SK-N-MC (cell line): ENCODE measurements at regions not wholly inside any gene's neighbourhood (a gene's known extent, or its start where the extent isn't known, plus 50 kb on each side); places are given as distances from the start of the nearest gene placed in this dataset.
"Not testable (repeated sequence)": the region's sequence is repeated elsewhere in the genome, so short reads cannot be mapped to it uniquely, and the experiment has no call there.

Experiments used
- DNase-seq: peaks from one replicate; pipeline ENCODE4 v3.0.0-alpha.2; 2011; ENCODE audit warnings: low read depth, low spot score
- H3K27ac ChIP-seq: fragments of 200-600 bp; sonication (generic); 2 replicates; pipeline ENCODE4 v1.5.1; 2016; ENCODE audit warnings: mixed run types
- H3K36me3 ChIP-seq: fragments of 200-600 bp; sonication (generic); 2 replicates; pipeline ENCODE4 v1.6.1; 2017; ENCODE audit warnings: antibody characterized with exemption, low read length, mixed read lengths; ENCODE audit not compliant: insufficient read depth
- H3K4me3 ChIP-seq: fragments of 200-600 bp; sonication (generic); 2 replicates; pipeline ENCODE4 v1.5.1; 2016
- H3K9ac ChIP-seq: fragments of 200-600 bp; sonication (generic); 2 replicates; pipeline ENCODE4 v1.8.0; 2017; ENCODE audit warnings: mixed run types, mixed read lengths; ENCODE audit not compliant: insufficient read length
- H3K9me3 ChIP-seq: fragments of 200-600 bp; sonication (generic); 2 replicates; pipeline ENCODE4 v1.6.1; 2017; ENCODE audit warnings: low read depth, mild to moderate bottlenecking, antibody characterized with exemption, low read length, moderate library complexity, mixed read lengths
- EZH2 ChIP-seq: fragments of 200-600 bp; sonication (generic); IDR thresholded peaks from one replicate; pipeline ENCODE4 v1.6.1; 2017; ENCODE audit warnings: antibody characterized with exemption
- FOXP2 ChIP-seq: optimal IDR thresholded peaks from 2 replicates; pipeline ENCODE3; 2011; ENCODE audit warnings: mild to moderate bottlenecking, moderate library complexity; ENCODE audit not compliant: insufficient read depth; ENCODE audit errors: extremely low read length, control extremely low read depth
- POLR2AphosphoS5 ChIP-seq: IDR thresholded peaks from 2 replicates; pipeline ENCODE4 v1.6.1; 2012; ENCODE audit warnings: mild to moderate bottlenecking, low read depth, low read length, borderline replicate concordance

DNA sequence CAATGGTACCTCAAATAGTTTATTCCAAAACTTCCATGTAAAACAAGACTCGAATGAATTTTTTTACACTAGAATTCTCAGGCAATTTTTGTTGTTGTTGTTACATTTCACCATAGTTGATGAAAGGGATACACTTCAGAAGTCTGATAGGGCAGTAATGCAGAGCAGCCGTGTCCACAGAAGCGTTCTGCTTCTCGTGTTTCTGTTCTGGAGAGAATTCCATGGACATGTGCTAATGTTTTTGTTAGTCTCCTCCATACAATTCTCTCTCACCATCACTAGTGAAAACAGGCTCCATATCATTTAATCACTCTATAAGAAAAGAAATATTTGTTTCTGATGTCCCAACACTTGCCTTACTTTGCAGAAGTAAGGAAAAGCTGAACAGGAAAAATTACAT lies 606.1 kb downstream of the SLC16A7 start:
- no peaks in the 10 kb centered on the region for H3K36me3 ChIP-seq
- no peak overlapping the region for H3K27ac ChIP-seq
- no peak overlapping the region for H3K4me3 ChIP-seq
- H3K9ac ChIP-seq: no peak overlapping the region
- TF ChIP-seq POLR2AphosphoS5: no peak
- H3K9me3 ChIP-seq: no peaks in the 10 kb centered on the region
- no peak for DNase-seq

DNA sequence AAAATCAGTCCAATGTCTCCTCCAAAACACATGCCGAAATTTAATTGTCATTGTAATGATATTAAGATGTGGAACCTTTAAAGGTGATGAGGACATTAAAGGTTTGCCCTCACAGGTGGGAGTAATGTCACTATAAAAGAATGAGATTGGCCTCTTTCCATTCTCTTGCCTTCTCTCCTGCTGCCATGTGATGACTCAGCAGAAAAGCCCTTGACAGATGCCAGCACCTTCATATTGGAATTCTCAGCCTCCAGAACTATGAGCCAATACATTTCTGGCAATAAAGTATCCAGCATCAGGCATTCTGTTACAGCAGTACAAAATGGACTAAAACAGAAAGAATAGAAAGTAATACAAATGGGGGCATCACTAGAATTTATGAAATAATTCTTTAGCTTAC lies 609.7 kb downstream of the SLC16A7 start:
- TF ChIP-seq EZH2: no peak
- no peak for TF ChIP-seq FOXP2
- TF ChIP-seq POLR2AphosphoS5: no peak
- no peak overlapping the region for H3K9ac ChIP-seq
- no peaks in the 10 kb centered on the region for H3K9me3 ChIP-seq
- H3K4me3 ChIP-seq: no peak overlapping the region
- no peak for DNase-seq
- H3K27ac ChIP-seq: no peak overlapping the region
- H3K36me3 ChIP-seq: no peaks in the 10 kb centered on the region

DNA sequence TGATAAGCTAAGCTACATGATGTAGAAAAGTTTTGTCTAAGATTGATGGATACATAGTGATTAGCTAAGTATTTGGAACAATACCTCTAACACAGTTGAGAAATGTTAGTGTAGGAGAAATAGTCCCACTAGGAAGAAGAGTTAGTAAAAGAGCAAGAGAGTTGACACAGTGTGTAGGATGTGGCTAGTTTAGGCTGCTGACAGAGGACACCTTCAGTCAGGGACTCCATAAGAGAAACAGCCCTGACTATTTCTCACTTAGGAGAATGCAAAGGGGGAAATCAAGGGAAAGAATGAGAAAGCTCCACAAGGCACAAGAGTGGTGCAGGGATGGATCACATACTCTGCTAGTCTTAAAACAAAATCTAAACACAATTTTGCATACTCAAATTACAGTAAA lies 613.7 kb downstream of the SLC16A7 start:
- no peaks in the 10 kb centered on the region for H3K9me3 ChIP-seq
- no peaks in the 10 kb centered on the region for H3K36me3 ChIP-seq
- no peak overlapping the region for H3K4me3 ChIP-seq
- DNase-seq: no peak
- H3K27ac ChIP-seq: no peak overlapping the region
- H3K9ac ChIP-seq: no peak overlapping the region
- no peak for TF ChIP-seq POLR2AphosphoS5
- TF ChIP-seq EZH2: no peak
- TF ChIP-seq FOXP2: no peak

DNA sequence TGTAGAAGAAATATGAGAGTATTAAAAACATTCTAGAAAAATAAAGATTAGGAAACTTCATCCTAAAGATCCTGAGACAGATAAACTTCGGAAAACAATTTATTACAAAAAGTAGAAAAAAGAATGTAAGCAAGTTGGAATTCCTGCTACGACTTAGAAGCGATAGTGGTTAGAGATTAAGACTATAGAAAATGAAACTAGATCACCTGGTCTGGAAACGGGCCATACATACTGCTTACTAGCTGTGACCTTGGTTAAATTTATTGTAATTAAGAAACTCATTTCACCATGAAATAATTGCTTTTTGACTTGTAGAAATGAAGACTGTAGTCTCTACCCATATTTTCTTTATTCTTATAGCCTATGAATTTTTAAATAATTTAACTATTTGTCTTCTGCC lies 614.1 kb downstream of the SLC16A7 start:
- Histone ChIP-seq H3K27ac (no peak overlapping the region), H3K36me3 (no peaks in the 10 kb centered on the region), H3K9ac (no peak overlapping the region), H3K4me3 (no peak overlapping the region), H3K9me3 (no peaks in the 10 kb centered on the region)
- DNase-seq: no peak
- TF ChIP-seq EZH2: no peak
- TF ChIP-seq FOXP2: no peak
- TF ChIP-seq POLR2AphosphoS5: no peak

DNA sequence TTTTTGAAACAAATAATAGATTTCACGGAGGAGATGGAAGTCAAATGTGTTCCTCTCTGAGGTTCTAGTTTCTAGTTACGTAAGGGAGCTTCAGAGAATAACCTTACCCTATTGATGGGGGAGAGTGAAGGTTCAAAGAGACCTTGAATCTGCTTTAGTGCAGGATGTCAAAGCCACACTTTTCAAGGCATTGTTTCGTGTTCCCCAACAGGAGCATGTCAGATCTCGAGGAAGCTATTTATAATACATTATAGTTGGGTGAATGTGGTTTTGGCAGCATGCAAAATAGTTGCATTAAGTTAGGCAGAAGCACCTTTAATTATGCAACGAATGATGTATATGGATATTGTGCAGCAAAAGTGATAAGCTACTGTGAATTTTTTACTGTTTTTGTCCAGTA lies 614.9 kb downstream of the SLC16A7 start:
- no peak for TF ChIP-seq POLR2AphosphoS5
- no peak for TF ChIP-seq FOXP2
- TF ChIP-seq EZH2: no peak
- no peak overlapping the region for H3K4me3 ChIP-seq
- no peak for DNase-seq
- H3K9me3 ChIP-seq: no peaks in the 10 kb centered on the region
- no peak overlapping the region for H3K27ac ChIP-seq
- no peaks in the 10 kb centered on the region for H3K36me3 ChIP-seq
- no peak overlapping the region for H3K9ac ChIP-seq

DNA sequence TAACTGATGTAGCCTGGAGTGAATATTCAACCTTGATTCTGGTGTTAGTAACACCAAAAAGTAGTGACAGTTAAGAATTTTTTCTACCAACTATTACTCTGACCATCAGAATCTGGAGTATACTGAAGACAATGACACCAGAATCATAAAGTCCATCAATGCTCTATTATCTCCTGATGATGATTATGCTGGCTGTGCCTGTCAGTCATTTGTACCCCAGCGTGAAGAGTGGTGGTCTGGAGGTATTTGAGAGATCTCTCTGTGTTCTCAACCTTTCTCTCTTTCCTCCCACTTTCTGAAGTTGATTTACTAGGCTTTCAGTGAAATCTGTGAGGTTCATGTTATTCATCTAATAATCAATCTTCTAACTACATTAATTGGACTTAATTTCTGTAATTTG lies 615.4 kb downstream of the SLC16A7 start:
- H3K36me3 ChIP-seq: no peaks in the 10 kb centered on the region
- H3K9me3 ChIP-seq: no peaks in the 10 kb centered on the region
- no peak overlapping the region for H3K27ac ChIP-seq
- no peak overlapping the region for H3K9ac ChIP-seq
- no peak overlapping the region for H3K4me3 ChIP-seq
- DNase-seq: no peak
- TF ChIP-seq POLR2AphosphoS5 (no peak), FOXP2 (no peak), EZH2 (no peak)

DNA sequence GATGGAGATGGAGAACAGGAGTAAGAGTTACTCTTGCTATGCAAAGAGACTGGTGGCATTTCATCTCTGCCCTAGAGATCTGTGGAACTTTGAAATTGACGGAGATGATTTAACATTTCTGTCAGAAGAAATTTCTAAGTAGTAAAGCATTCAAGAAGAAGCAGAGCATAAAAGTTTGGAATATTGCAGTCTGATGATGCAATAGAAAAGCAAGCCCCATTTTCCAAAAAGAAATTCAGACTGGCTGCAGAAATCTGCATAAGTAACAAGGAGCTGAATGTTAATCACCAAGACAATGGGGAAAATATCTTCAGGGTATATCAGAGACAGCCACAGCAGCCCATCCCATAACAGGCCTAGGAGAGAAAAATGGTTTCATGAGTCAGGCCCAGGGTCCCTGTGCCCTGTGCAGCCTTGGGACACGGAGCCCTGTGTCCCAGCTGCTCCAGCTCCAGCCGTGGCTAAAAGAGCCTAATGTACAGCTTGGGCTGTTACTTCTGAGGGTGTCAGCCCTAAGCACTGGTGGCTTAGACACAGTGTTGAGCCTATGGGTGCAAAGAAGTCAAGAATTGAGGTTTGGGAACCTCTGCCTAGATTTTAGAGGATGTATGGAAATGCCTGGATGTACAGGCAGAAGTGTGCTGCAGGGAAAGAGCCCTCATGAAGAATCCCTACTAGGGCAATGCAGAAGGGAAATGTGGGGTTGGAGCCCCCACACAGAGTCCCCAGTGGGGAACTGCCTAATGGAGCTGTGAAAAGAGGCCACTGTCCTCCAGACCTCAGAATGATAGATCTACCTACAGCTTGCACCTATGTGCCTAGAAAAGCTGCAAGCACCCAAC lies 616.6 kb downstream of the SLC16A7 start:
- Histone ChIP-seq H3K4me3 (no peak overlapping the region), H3K27ac (peak overlapping the region; percentile 17; the same call in 1 of the 2 replicates), H3K9me3 (no peaks in the 10 kb centered on the region), H3K36me3 (no peaks in the 10 kb centered on the region), H3K9ac (no peak overlapping the region)
- no peak for DNase-seq
- no peak for TF ChIP-seq FOXP2
- no peak for TF ChIP-seq POLR2AphosphoS5
- TF ChIP-seq EZH2: no peak

DNA sequence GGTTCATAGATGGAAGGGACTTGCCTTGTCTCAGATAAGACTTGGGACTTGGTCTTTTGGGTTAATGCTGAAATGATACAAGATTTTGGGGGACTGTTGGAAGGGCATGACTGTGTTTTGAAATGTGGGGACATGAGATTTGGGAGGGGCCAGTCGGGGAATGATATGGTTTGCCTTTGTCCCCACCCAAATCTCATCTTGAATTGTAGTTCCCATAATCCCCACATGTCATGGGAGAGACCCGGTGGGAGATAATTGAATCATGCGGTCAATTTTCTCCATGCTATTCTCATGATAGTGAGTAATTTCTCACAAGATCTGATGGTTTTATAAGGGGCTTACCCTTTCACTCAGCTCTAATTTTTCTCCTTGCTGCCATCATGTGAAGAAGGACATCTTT lies 617.4 kb downstream of the SLC16A7 start:
- H3K27ac ChIP-seq, H3K36me3 ChIP-seq, DNase-seq, H3K9me3 ChIP-seq, H3K9ac ChIP-seq, H3K4me3 ChIP-seq: not testable (repeated sequence)

DNA sequence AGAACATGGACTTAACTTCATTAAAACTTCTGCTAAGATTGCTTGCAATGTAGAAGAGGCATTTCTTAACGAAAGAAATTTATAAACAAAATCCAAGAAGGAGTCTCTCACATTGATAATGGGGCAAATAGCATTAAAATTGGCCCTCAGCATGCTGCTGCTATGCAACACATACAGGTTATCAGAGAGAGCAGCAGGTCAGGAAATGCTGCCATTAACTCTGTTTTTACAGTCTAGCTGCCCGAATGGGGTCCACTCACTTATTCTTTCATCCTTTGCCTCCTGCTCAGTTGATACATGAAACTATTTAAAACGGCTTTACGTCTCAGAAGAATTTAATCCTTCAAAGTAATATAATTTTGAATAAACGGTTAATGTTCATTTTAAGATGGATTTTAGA lies 620.4 kb downstream of the SLC16A7 start:
- DNase-seq: no peak
- H3K9me3 ChIP-seq: no peaks in the 10 kb centered on the region
- no peaks in the 10 kb centered on the region for H3K36me3 ChIP-seq
- no peak overlapping the region for H3K4me3 ChIP-seq
- no peak overlapping the region for H3K27ac ChIP-seq
- no peak overlapping the region for H3K9ac ChIP-seq
- no peak for TF ChIP-seq FOXP2
- TF ChIP-seq POLR2AphosphoS5: no peak
- no peak for TF ChIP-seq EZH2
